Glutamatergic neuron (in vitro differentiated cells): ENCODE measurements at regions not wholly inside any gene's neighbourhood (a gene's known extent, or its start where the extent isn't known, plus 50 kb on each side); places are given as distances from the start of the nearest gene placed in this dataset.

Experiments used
- DNase-seq: peaks from one replicate; pipeline ENCODE4 v3.0.0; 2022
- H3K27ac Mint-ChIP-seq: one replicate; pipeline ENCODE4 v1.8.0; 2020; ENCODE audit warnings: mild to moderate bottlenecking, mixed read lengths, inconsistent platforms; ENCODE audit not compliant: unreplicated experiment
- H3K27me3 Mint-ChIP-seq: one replicate; pipeline ENCODE4 v1.8.0; 2020; ENCODE audit warnings: mild to moderate bottlenecking, moderate library complexity, mixed read lengths, inconsistent platforms; ENCODE audit not compliant: unreplicated experiment
- H3K36me3 Mint-ChIP-seq: one replicate; pipeline ENCODE4 v1.8.0; 2020; ENCODE audit warnings: mild to moderate bottlenecking, mixed read lengths, inconsistent platforms; ENCODE audit not compliant: unreplicated experiment
- H3K4me1 Mint-ChIP-seq: one replicate; pipeline ENCODE4 v1.8.0; 2020; ENCODE audit warnings: mild to moderate bottlenecking, low read depth, mixed read lengths, inconsistent platforms; ENCODE audit not compliant: unreplicated experiment
- H3K4me3 Mint-ChIP-seq: one replicate; pipeline ENCODE4 v1.8.0; 2020; ENCODE audit warnings: mild to moderate bottlenecking, mixed read lengths, inconsistent platforms; ENCODE audit not compliant: unreplicated experiment
- H3K9me3 Mint-ChIP-seq: one replicate; pipeline ENCODE4 v1.8.0; 2020; ENCODE audit warnings: mild to moderate bottlenecking, moderate library complexity, mixed read lengths, inconsistent platforms; ENCODE audit not compliant: unreplicated experiment
- TF ChIP-seq, protein P1 (sequence below): fragments of 200-600 bp; sonication (generic); IDR thresholded peaks from one replicate; pipeline ENCODE4 v1.5.0; 2021; ENCODE audit not compliant: partially characterized antibody, unreplicated experiment

DNA sequence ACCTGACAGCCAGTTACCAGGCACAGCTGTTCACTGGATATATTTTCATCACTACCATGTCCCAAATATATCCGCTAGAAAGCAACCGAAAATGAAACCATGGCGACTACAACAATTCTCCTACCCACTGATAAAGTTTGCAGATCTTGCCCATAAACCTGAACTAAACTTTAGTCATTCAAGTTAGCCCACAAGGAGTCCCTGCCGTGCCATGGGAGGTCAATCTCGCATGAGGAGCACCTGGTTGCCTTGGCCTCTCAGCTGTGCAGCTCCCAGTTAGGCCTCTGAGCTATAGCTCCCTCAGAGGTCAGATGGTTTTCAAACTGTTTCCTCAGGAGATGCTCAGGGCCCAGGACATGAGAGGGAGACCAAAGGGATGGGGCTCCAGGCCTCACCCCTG lies 211.1 kb upstream of the RNF32 start:
- H3K4me1 Mint-ChIP-seq = no peaks in the 10 kb centered on the region
- TF ChIP-seq, protein P1, sequence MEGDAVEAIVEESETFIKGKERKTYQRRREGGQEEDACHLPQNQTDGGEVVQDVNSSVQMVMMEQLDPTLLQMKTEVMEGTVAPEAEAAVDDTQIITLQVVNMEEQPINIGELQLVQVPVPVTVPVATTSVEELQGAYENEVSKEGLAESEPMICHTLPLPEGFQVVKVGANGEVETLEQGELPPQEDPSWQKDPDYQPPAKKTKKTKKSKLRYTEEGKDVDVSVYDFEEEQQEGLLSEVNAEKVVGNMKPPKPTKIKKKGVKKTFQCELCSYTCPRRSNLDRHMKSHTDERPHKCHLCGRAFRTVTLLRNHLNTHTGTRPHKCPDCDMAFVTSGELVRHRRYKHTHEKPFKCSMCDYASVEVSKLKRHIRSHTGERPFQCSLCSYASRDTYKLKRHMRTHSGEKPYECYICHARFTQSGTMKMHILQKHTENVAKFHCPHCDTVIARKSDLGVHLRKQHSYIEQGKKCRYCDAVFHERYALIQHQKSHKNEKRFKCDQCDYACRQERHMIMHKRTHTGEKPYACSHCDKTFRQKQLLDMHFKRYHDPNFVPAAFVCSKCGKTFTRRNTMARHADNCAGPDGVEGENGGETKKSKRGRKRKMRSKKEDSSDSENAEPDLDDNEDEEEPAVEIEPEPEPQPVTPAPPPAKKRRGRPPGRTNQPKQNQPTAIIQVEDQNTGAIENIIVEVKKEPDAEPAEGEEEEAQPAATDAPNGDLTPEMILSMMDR = no peak
- no peak overlapping the region for H3K27ac Mint-ChIP-seq
- peaks cover 3% of the 10 kb centered on the region for H3K27me3 Mint-ChIP-seq
- no peak overlapping the region for H3K4me3 Mint-ChIP-seq
- H3K36me3 Mint-ChIP-seq = no peaks in the 10 kb centered on the region
- no peak for DNase-seq
- peaks cover 4% of the 10 kb centered on the region for H3K9me3 Mint-ChIP-seq

DNA sequence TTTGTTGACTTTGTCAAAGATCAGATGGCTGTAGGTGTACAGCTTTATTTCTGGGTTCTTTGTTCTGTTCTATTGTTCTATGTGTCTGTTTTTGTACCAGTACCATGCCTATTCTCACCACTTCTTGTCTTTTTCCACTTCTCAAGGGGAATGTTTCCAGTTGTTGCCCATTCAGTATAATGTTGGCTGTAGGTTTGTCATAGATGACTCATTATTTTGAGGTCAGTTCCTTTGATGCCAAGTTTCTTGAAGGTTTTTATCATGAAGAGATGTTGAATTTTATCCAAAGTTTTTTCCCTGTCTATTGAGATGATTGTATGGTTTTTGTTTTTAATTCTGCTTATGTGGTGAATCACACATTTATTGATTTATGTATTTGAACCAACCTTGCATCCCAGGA lies 216.7 kb upstream of the RNF32 start:
- Mint-ChIP-seq H3K4me3 (no peak overlapping the region), H3K27me3 (no peaks in the 10 kb centered on the region), H3K4me1 (no peaks in the 10 kb centered on the region), H3K36me3 (peaks cover 4% of the 10 kb centered on the region), H3K9me3 (peaks cover 3% of the 10 kb centered on the region), H3K27ac (no peak overlapping the region)
- TF ChIP-seq, protein P1 = no peak
- no peak for DNase-seq

DNA sequence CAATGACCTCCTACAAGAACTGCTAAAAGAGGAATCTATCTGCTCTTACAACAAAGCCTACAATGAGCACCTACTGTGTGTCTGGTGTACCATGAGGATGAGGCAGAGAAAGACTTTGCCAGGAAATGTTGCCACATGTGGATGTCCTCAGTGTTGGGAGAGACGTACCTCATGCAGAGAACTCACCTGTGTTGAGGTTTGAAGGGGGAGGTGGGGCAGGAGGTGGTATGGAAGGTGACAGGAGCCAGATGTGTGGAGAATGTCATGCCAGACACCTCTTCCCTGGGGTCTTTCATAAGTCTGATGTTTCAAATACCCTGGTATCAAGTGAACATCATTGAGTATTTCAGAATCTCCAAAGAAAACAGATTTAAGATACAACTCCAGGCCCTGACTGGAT lies 220.1 kb upstream of the RNF32 start:
- Mint-ChIP-seq H3K27me3 (no peaks in the 10 kb centered on the region), H3K27ac (no peak overlapping the region), H3K4me3 (no peak overlapping the region), H3K9me3 (peaks cover 3% of the 10 kb centered on the region), H3K4me1 (no peaks in the 10 kb centered on the region), H3K36me3 (peaks cover 4% of the 10 kb centered on the region)
- TF ChIP-seq, protein P1 = no peak
- DNase-seq = no peak

DNA sequence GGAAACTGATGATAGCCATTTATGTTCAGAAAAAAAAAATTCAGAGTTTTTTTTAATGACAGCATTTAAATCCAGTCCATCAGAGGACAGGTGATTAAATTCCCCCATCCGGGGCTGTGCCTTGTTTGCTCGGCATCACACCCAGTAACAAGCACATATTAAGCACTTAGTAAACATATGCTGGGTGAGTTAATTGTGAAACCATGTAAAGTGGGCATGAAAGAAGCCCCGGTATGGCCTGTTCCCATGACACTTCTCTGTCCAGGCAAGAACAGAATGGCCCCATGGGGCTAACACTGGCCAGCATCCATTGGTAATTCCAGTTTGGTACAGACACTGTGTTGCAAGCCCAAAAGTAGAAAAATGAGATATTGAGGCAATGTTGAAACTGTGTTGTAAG lies 220.8 kb upstream of the RNF32 start:
- TF ChIP-seq, protein P1 = no peak
- H3K4me3 Mint-ChIP-seq = no peak overlapping the region

DNA sequence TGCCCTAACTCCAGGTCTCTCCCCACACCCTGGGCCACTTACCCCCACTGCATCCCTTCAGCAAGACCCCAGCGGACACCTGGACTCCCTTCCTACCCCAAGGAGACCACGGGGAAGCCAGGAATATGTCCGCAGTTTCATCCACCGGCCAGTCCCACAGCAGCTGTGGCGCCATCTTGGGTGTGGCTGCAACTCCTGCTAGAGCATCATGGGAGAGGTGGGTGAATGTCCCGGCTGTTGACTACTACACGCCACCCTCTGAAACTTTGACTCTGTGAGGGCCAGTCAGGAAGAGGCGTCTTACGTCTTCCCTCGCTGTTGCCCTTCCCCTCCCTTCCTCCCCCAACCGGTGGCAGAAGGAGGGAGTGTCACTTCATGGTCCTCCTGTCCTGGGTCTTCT lies 238.3 kb upstream of the RNF32 start:
- no peaks in the 10 kb centered on the region for H3K9me3 Mint-ChIP-seq
- no peak for DNase-seq
- H3K4me3 Mint-ChIP-seq = no peak overlapping the region
- TF ChIP-seq, protein P1 = no peak
- no peak overlapping the region for H3K27ac Mint-ChIP-seq
- H3K36me3 Mint-ChIP-seq = no peaks in the 10 kb centered on the region
- H3K27me3 Mint-ChIP-seq = no peaks in the 10 kb centered on the region
- no peaks in the 10 kb centered on the region for H3K4me1 Mint-ChIP-seq

More for the DNA sequence above, 220.8 kb upstream of the RNF32 start:
- Mint-ChIP-seq H3K4me1 (no peaks in the 10 kb centered on the region), H3K9me3 (peaks cover 3% of the 10 kb centered on the region), H3K36me3 (peaks cover 4% of the 10 kb centered on the region), H3K27me3 (no peaks in the 10 kb centered on the region), H3K27ac (no peak overlapping the region)
- DNase-seq = no peak
